SU-DHL-6 (cell line): ENCODE measurements at regions not wholly inside any gene's neighbourhood (a gene's known extent, or its start where the extent isn't known, plus 50 kb on each side); places are given as distances from the start of the nearest gene placed in this dataset.

Experiments
- H2AFZ ChIP-seq: fragments of 200-600 bp; sonication (generic); 2 replicates; pipeline ENCODE4 v1.6.1; 2014; ENCODE audit warnings: low read depth, mild to moderate bottlenecking, moderate library complexity, mixed read lengths, antibody characterized with exemption, low read length; ENCODE audit not compliant: severe bottlenecking
- H3F3A ChIP-seq: fragments of 200-600 bp; shearing (Covaris generic); 2 replicates; pipeline ENCODE4 v1.6.0; 2016; ENCODE audit warnings: antibody characterized with exemption, mild to moderate bottlenecking; ENCODE audit not compliant: insufficient read depth
- H3K27ac ChIP-seq: fragments of 200-600 bp; sonication (generic); 2 replicates; pipeline ENCODE4 v1.5.1; 2016; ENCODE audit warnings: low read depth, mild to moderate bottlenecking, low read length, moderate library complexity, mixed read lengths
- H3K27me3 ChIP-seq: fragments of 200-600 bp; sonication (generic), shearing (Covaris generic); 2 replicates; pipeline ENCODE4 v1.6.0; 2014; ENCODE audit warnings: mild to moderate bottlenecking, low read length
- H3K36me3 ChIP-seq: fragments of 200-600 bp; sonication (generic); 2 replicates; pipeline ENCODE4 v1.6.1; 2014; ENCODE audit warnings: mild to moderate bottlenecking, low read length, mixed read lengths
- H3K4me2 ChIP-seq: fragments of 300-600, 200-600 bp; shearing (Covaris generic), sonication (generic); 2 replicates; pipeline ENCODE4 v1.6.0; 2014; ENCODE audit warnings: low read length, low read depth, mild to moderate bottlenecking; ENCODE audit not compliant: poor library complexity, severe bottlenecking
- H3K4me3 ChIP-seq: fragments of 200-600 bp; sonication (generic); 2 replicates; pipeline ENCODE4 v1.5.1; 2014; ENCODE audit warnings: antibody characterized with exemption, low read length, mild to moderate bottlenecking, mixed read lengths; ENCODE audit not compliant: insufficient read depth, poor library complexity, severe bottlenecking
- H3K79me2 ChIP-seq: fragments of 200-600 bp; sonication (generic); 2 replicates; pipeline ENCODE4 v1.6.1; 2014; ENCODE audit warnings: mild to moderate bottlenecking, low read length, moderate library complexity; ENCODE audit not compliant: insufficient read depth
- H3K9ac ChIP-seq: fragments of 200-600 bp; sonication (generic); 2 replicates; pipeline ENCODE4 v1.7.0; 2014; ENCODE audit warnings: mild to moderate bottlenecking, low read length
- H3K9me2 ChIP-seq: fragments of 200-600 bp; sonication (generic); replicated peaks from 2 replicates; pipeline ENCODE4 v1.6.1; 2014; ENCODE audit warnings: low read length; ENCODE audit not compliant: insufficient read depth
- H3K9me3 ChIP-seq: fragments of 200-600 bp; sonication (generic); 2 replicates; pipeline ENCODE4 v1.6.1; 2014; ENCODE audit warnings: low read length, mixed read lengths; ENCODE audit not compliant: insufficient read depth
- H4K20me1 ChIP-seq: fragments of 200-600 bp; sonication (generic); 2 replicates; pipeline ENCODE4 v1.6.1; 2014; ENCODE audit warnings: low read depth, mild to moderate bottlenecking, antibody characterized with exemption, low read length, moderate library complexity, mixed read lengths
- EZH2phosphoT487 ChIP-seq: fragments of 200-600 bp; sonication (generic), shearing (Covaris generic); conservative IDR thresholded peaks from 2 replicates; pipeline ENCODE4 v1.6.1; 2018; ENCODE audit warnings: mild to moderate bottlenecking, antibody characterized with exemption, low read length, moderate library complexity, mixed read lengths
- TF ChIP-seq, protein P1 (sequence below): fragments of 200-600 bp; sonication (generic); IDR thresholded peaks from one replicate; pipeline ENCODE4 v1.5.1; 2017; ENCODE audit warnings: antibody characterized with exemption, mild to moderate bottlenecking, low read length, moderate library complexity; ENCODE audit not compliant: insufficient read depth, poor library complexity, severe bottlenecking

DNA sequence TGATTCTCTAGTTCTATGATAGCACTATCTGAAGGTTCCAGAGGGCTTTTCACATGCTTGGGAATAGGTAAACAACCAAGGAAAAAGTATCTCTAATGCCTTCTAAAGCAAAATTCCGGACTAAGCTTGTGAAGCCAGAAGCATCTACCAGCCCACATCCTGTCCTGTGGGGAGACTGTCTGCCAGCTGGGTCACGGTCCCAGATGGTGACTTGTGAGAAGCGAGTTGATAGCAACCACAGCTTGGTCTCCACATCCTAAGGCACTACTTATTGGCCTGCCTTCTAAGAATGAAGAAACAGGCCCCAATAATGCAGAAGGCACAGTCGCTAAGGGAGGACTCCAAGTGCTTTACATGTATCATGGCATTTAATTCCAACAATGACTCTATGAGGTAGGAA lies 184.1 kb upstream of the ADRA1B start:
- Histone ChIP-seq H3K4me2 (no peak overlapping the region), H3K9me3 (no peaks in the 10 kb centered on the region), H3K9ac (no peak overlapping the region), H3K9me2 (no peaks in the 10 kb centered on the region), H4K20me1 (no peaks in the 10 kb centered on the region), H3K79me2 (no peaks in the 10 kb centered on the region), H3K27me3 (no peaks in the 10 kb centered on the region), H3K4me3 (no peak overlapping the region), H3F3A (no peaks in the 10 kb centered on the region), H2AFZ (no peak overlapping the region), H3K27ac (no peak overlapping the region), H3K36me3 (no peaks in the 10 kb centered on the region)
- TF ChIP-seq, protein P1, sequence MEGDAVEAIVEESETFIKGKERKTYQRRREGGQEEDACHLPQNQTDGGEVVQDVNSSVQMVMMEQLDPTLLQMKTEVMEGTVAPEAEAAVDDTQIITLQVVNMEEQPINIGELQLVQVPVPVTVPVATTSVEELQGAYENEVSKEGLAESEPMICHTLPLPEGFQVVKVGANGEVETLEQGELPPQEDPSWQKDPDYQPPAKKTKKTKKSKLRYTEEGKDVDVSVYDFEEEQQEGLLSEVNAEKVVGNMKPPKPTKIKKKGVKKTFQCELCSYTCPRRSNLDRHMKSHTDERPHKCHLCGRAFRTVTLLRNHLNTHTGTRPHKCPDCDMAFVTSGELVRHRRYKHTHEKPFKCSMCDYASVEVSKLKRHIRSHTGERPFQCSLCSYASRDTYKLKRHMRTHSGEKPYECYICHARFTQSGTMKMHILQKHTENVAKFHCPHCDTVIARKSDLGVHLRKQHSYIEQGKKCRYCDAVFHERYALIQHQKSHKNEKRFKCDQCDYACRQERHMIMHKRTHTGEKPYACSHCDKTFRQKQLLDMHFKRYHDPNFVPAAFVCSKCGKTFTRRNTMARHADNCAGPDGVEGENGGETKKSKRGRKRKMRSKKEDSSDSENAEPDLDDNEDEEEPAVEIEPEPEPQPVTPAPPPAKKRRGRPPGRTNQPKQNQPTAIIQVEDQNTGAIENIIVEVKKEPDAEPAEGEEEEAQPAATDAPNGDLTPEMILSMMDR: no peak
- no peak for TF ChIP-seq EZH2phosphoT487

DNA sequence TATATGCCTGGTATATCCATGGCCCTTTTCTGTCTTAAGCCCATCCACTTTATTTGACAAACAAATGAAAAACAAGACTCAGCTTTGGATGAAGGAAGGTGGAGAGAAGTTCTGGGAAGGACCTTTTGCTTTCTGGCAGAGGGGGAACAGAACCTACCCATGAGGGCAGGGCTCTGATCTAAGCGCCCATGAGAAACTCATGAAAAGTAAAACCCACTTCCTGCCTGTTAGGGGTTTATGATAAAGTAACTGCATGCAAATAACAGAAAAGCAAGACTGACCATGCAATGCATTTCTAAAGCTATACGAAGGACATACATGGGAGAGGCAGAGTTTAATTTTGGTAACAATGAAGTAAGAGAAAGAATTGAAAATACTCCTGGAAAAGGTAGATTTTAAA lies 181.9 kb upstream of the ADRA1B start:
- Histone ChIP-seq H3K4me3 (no peak overlapping the region), H3F3A (no peaks in the 10 kb centered on the region), H3K79me2 (no peaks in the 10 kb centered on the region), H3K27me3 (no peaks in the 10 kb centered on the region), H3K9ac (no peak overlapping the region), H3K9me3 (no peaks in the 10 kb centered on the region), H4K20me1 (no peaks in the 10 kb centered on the region), H2AFZ (no peak overlapping the region), H3K4me2 (no peak overlapping the region), H3K36me3 (no peaks in the 10 kb centered on the region), H3K9me2 (no peaks in the 10 kb centered on the region), H3K27ac (no peak overlapping the region)
- TF ChIP-seq, protein P1: no peak
- no peak for TF ChIP-seq EZH2phosphoT487

- TF ChIP-seq, protein P1: no peak
- no peak for TF ChIP-seq EZH2phosphoT487
- Histone ChIP-seq H3K4me3 (no peak overlapping the region), H4K20me1 (no peaks in the 10 kb centered on the region), H2AFZ (no peak overlapping the region), H3K79me2 (no peaks in the 10 kb centered on the region), H3K9ac (no peak overlapping the region), H3K36me3 (no peaks in the 10 kb centered on the region), H3K4me2 (no peak overlapping the region), H3F3A (no peaks in the 10 kb centered on the region), H3K27me3 (no peaks in the 10 kb centered on the region), H3K9me2 (no peaks in the 10 kb centered on the region), H3K9me3 (no peaks in the 10 kb centered on the region), H3K27ac (no peak overlapping the region)
Observed at GRCh38 chr5:159735036-159735435, 181.2 kb upstream of the ADRA1B start.
